CD4-positive, alpha-beta T cell treated with Interleukin-2 at 100 ng/mL for 4 hours (primary cell): ENCODE measurements at regions not wholly inside any gene's neighbourhood (a gene's known extent, or its start where the extent isn't known, plus 50 kb on each side); places are given as distances from the start of the nearest gene placed in this dataset.

Experiments
- DNase-seq: peaks from one replicate; pipeline ENCODE4 v3.0.0-alpha.2; 2020; ENCODE audit warnings: low spot score

GRCh38 chr10:31146491-31147209 lies 115.0 kb upstream of the ZNF438 start:
- DNase-seq: no peak

GRCh38 chr10:31147210-31147608 lies 115.5 kb upstream of the ZNF438 start:
- no peak for DNase-seq

GRCh38 chr10:31148951-31149350 lies 117.3 kb upstream of the ZNF438 start:
- DNase-seq: no peak

- no peak for DNase-seq
Observed at GRCh38 chr10:31149835-31150512, 118.3 kb upstream of the ZNF438 start.

- DNase-seq: no peak
Observed at GRCh38 chr10:31151301-31151700, 119.6 kb upstream of the ZNF438 start.

- DNase-seq: no peak
Observed at GRCh38 chr10:31152421-31153135, 120.9 kb upstream of the ZNF438 start.

GRCh38 chr10:31153161-31153560 lies 121.5 kb upstream of the ZNF438 start:
- DNase-seq: no peak

GRCh38 chr10:31153692-31154091 lies 122.0 kb upstream of the ZNF438 start:
- no peak for DNase-seq

- no peak for DNase-seq
Observed at GRCh38 chr10:31154996-31155395, 123.3 kb upstream of the ZNF438 start.

GRCh38 chr10:31157123-31158010 lies 125.7 kb upstream of the ZNF438 start:
- no peak for DNase-seq

- DNase-seq: no peak
Observed at GRCh38 chr10:31158011-31158658, 126.5 kb upstream of the ZNF438 start.

- DNase-seq: no peak
Observed at GRCh38 chr10:31166606-31167005, 134.9 kb upstream of the ZNF438 start.

GRCh38 chr10:31170636-31171035 lies 139.0 kb upstream of the ZNF438 start:
- no peak for DNase-seq

GRCh38 chr10:31171402-31172083 lies 139.9 kb upstream of the ZNF438 start:
- DNase-seq: no peak

GRCh38 chr10:31172925-31173324 lies 141.3 kb upstream of the ZNF438 start:
- DNase-seq: no peak

- no peak for DNase-seq
Observed at GRCh38 chr10:31173752-31174151, 142.1 kb upstream of the ZNF438 start.

- DNase-seq: no peak
Observed at GRCh38 chr10:31179091-31179680, 139.8 kb upstream of the ZEB1 start.

- no peak for DNase-seq
Observed at GRCh38 chr10:31186225-31187000, 132.6 kb upstream of the ZEB1 start.

GRCh38 chr10:31187182-31187581 lies 131.8 kb upstream of the ZEB1 start:
- DNase-seq: no peak
